Epidermal melanocyte (primary cell): ENCODE measurements at regions not wholly inside any gene's neighbourhood (a gene's known extent, or its start where the extent isn't known, plus 50 kb on each side); places are given as distances from the start of the nearest gene placed in this dataset.

Experiments
- DNase-seq: peaks from one replicate; pipeline ENCODE4 v3.0.0; 2011; ENCODE audit warnings: low spot score; ENCODE audit not compliant: insufficient read length

DNA sequence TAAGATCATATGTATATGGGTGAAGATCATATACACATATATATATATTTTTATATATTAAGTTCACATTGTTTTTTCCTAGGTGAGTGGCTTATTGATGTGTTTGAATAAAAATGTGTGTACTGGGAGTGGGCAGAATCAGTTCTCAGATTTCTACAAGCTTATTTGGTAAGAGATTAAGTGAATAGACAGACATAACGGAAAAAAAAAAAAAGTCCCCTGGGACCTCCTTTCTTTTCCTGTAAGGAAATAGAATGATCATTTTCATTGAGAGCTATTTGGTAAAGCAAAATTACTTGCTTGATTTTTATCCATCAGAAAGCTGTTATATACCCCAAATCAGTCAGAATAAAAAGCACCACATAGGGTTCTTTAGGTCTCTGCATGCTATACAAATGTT, 597.7 kb downstream of the PCDH18 start:
- no peak for DNase-seq

DNA sequence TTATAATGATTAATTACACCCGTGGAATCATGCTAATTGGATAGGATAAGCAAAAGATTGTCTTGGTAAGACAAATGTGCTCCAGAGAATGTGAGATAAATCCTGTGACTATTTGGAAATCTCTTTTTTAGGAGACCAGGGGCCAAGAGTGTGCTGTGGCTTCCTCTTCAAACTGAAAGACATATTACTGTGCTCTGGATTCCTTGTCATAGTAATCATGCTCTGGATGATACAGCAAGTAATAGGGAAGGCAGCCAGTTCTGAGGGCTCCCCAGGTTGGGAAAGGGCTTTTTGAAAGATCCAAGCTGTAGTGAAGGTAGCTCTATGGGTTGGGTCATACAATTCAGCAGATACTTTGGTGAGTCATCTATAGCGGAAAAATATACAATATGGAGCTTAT, 600.5 kb downstream of the PCDH18 start:
- no peak for DNase-seq

DNA sequence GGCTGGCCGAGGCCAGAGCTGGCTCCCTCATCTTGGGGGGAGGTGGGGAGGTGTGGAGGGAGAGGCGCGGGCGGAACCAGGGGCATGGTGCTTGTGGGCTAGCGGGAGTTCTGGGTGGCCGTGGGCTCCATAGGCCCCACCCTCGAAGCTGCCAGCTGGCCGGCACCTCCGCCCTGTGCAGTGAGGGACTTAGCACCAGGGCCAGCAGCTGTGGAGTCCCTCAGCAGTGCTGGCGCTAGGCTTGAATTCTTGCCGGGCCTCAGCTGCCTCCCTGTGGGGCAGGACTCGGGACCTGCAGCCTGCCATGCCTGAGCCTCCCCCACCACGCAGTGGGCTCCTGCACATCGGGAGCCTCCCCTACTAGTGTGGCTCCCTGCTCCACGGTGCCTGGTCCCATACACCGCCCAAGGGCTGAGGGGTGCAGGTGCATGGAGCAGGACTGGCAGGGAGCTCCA, 603.3 kb downstream of the PCDH18 start:
- DNase-seq = no peak

DNA sequence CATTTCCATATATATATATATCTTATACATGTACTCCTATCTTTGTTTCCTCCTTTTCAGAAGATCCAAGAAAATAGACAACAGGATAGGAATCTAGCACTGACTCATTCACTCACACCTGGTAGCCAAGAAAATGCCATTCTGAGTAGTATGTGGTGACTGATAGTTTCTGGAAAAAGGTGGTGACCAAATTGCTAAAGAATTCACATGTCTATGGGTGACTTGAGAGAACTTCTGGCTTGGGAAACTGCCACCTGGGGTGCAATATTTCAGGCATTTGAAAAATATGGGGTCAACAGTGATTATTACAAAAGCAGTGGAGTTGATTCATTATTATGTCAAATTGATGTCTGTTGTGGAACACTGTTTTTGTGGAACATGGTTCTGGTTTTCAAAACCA, 605.1 kb downstream of the PCDH18 start:
- no peak for DNase-seq

DNA sequence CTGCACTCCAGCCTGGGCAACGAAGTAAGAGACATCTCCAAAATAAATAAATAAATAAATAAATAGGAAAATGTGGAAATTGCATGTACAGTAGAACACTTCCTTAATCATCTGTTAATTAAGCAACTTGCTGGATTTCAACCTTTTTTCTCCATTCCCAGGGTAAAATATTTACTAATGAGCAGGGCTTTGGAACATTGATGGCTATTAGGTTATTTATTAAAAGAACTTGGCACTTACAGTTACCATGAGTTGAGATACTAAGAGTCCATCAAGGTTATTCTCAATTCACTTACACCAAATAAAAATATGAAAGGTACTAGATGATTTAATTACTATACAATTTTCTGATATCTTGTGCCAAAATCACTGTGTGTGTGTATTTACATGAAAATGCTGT, 607.1 kb downstream of the PCDH18 start:
- no peak for DNase-seq

DNA sequence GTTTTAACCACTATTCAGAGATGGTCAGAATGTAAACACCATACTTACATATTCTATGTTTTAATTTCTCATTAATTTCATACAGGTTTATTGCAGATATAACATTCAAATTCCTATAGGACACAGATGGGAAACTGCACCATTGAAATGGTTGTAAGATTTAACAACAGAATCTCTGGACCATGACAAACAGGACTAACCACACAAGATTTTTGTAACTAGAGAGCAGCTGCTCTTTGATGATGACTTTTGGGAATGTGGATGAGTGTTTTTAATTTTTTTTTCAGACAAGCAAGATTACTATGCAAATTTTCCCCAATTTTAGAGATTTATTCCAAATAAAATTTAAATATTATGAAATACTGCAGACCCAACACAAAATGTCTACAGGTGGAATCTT, 610.2 kb downstream of the PCDH18 start:
- DNase-seq = no peak

DNA sequence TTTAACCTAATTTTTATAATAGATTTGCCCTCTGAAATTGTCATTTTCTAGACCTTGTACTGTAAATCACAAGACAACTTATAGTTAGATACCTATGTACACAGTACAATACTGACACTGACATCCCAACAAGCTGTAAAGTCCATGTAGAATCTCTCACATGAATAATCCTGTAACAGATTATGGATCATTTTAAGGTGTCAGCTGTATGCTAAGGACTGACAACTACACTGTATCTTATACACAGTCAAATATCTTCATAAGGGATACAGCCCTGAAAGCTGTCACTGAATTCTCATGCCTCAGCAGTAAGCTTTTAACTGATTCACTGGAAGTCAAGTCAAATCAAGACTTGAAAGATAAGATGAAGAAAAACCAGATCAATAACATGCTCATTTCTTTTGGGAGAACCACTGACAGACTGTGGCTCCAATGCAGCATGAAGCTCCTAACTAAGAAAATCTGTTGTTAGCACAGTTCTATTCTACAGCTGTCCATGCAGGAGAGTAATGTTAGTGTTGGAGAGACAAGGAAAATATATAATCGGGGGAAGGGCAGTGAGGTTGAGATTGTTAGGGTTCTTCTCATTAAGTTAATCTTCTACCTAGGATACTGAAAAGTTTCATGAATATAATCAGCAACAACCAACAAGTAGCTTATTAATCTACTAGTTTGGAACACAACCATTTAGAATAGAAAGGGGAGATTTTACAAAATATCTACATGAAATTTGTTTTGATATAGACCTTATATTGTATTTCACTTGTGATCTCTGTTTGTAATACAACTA, 612.0 kb downstream of the PCDH18 start:
- DNase-seq = no peak

DNA sequence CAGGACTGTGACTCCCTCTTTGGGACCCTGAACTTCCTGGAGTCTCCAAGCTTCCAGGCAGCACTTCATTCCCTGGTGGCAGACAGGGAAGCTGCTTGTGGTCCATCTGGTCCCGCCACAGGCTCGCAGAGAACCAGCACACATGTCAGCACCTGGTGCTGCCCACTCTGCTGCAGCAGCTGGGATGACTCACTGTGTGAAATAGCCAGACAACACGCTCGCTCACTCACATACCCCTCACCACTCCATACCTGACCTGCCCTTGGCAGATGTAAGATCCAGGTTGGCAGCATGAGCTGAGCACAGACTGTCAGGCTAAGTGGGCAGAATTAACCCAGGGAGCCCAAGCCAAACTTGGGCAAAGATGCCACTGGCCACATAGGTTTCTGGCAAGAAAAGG, 613.5 kb downstream of the PCDH18 start:
- no peak for DNase-seq

DNA sequence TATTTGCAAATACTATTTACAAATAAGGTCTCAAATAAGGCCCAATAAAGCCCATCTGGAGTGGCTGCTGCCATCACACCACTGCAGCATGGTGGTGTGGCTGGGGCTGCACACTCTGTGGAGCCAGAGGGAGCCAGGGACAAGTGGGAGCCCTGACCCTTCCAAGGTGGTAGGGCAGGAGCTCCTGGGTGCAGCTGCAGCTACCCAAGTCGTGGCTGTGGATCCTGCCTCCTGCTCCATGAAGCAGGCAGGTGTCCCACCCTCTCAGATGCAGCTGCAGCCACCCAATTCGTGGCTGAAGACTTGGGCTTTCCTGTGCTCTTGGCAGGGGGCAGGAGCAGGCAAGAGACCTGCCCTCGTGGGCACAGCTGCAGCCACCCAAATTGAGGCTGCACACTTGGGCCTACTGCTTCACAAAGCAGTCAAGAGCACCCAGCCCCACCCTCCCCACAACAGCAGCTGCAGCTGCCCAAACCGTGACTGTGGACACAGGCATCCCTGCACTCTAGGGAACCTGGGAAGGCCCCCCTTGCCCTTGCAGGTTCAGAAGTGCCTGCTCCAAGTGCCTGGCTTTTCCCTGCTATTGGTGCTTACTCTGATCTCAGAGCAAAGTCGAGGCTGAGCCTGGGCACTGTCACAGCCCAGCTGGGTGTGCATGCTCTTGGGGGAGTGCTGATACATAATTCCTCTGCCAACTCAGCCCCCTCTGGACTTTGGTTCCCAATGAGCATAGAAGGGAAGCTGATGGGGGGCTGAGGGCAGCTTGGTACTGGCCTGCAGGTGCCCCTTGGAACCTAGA, 614.8 kb downstream of the PCDH18 start:
- DNase-seq = no peak

DNA sequence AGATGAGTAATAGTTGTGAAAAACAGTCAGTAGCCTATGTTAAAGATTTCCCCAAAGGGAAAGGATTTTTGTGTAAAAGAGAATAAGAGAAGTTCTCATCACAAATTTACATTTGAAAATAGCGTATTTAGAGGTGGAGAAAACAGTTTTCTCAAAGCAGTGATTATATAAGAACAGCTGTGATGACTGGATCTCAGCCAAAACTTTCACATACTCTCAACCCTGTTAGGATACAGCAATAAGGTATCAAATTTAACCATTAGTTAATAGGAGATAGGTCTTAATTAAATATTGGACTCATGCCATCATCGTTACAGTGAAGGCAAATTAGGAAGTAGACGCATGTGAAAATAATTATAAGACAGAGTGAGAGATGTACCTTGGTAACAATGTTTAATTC, 622.7 kb downstream of the PCDH18 start:
- DNase-seq = no peak

DNA sequence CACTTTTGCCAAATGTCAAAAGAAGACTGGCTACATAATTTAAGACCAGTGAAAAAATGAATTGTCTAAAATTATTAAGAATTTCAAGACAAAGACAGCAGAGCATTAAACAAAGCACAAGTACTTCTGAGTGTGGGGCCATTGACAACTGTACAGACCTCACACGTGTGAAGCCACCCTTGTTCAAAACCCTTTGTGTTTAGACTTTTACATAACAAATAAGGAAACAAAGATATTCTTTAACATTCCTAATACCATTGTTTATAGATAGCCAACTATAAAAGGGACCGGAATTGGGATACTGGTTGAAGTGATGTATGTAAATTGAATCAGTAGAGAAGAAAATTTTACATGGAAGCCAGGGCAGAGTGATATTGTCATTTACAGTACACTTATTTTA, 624.2 kb downstream of the PCDH18 start:
- no peak for DNase-seq

DNA sequence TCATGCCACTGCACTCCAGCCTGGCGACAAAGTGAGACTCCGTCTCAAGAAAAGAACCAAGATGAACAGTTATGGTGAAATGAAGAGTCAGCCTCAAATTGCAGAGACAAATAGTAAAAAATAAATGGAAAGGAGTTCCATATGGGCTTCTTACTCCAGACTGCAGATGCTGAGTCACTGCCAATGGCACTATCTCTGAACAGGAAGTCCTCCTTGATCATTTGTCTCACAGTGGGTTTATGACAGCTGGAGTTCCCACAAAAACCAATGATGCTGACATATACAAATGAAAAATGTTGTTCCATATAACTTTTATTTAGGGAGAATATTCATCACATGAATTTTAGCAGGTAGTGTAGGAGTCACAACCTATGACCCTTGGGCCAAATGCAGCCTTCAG, 631.6 kb downstream of the PCDH18 start:
- DNase-seq = no peak

DNA sequence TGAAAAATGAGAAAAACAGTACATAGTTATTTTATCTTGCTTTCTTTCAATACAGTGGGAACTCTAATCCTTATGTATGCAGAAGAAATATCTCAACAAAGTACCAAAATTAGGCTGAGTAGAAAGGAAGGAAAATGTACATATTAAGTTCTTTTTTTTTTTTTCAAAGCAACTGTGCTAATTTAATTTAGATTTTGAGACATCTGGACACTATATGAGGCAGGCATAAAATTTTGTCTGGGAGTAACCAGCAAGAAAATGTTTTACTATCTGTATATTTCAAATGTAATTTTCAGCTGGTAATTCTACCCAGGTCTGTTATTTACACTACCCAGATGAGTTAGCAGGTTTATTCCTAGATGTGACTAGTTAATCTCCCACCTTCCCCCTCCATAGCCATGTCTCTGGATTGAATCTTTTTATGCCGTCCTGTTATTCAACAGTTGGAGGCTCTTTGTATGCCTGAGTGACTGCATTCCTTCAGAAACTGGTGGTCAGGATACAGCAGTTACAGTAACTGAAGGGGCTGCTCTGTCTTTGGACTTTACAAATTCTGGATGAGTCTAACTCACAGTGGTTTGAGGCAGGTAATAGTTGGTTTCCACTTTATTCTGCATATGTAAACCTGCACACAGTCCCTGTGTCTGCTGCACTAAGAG, 633.6 kb downstream of the PCDH18 start:
- no peak for DNase-seq

DNA sequence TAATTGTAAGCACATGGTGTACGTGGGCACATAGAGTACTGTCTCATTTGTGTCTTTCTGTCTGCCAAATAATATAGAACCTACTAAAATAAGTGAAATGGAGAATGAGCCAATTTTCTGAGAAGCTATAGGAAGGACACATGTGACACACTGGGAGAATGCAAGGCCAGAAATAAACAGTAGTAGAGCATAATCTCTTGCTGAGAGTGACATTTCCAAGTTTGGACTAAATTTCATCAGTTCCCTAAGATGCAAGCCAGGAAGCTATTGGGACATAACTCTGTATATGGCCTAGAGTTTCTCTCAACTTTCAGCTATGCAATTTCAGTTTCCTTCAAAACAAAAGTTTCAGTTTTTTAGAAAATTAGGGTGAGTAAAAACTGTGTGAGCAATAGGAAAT, 638.7 kb downstream of the PCDH18 start:
- DNase-seq = no peak

DNA sequence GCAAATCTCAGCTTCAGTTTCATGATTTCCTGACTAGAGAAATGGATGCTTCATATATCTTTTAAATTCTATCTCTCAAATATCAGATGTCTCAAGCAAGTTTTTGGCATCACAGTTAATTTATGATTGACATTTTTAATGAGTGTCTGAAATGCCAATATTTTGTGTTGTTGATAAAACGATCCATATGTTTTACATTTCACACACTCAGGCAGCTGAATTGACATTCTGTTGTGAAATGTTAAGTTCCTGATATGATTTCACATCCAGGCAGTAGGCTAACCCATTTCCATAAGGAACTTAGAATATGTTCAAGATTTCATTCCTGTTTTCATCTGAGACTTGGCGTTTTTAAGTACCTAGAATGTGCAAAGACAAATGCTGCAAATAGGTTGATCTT, 650.6 kb downstream of the PCDH18 start:
- no peak for DNase-seq

DNA sequence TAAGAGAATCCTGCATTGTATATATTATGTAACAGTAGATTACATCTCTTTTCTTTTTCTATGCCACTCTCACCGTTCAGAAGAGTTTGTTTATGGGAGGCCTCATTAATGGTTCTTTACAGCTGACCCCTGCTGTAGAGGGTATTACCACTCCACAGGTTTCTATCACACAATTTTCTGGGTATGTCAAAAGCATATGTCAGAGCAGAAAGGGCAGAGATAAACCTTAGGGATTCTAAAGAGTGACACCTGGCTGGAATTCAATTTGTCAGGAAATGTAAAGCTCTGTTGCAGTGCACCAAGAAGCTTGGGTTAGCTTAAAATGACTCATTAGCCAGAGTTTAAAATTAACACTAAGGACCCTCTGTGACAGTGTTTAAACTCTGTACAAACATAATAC, 658.7 kb downstream of the PCDH18 start:
- no peak for DNase-seq

DNA sequence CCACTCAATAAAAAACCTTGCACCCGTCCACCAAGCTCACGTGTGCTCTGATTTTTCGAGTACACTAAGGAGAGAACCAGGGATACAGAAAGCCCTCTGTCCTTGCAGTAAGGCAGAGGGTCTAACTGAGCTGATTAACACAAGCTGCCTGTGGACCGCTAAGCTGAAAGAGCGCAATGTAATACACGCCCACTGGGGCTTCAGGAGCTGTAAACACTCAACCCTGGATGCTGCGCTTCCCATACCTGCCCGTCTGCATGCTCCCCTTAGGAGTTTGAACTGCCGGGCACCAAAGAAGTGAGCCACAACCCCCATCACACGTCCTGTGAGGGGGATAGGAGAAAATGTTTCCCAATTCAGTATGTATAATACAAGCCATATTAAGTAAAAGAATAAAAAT, 664.8 kb downstream of the PCDH18 start:
- DNase-seq = no peak

DNA sequence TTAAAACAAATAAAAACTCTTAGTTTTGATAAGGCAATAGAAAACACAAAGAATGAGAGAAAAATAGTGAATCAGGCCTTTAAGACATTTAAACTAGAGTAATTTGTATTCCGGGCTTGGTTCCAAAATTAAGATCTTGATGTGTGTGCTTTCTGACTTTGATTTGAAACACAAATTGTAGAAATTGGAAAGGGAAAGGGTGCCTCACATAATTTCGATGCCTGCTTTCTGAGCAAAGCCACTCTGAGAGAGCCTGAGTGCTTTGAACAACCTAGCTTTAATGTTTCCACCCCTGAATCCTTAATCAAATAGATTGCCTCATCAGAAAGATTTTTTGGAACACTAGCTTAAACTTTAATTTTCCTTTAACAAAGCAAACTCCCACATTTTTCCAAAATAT, 666.8 kb downstream of the PCDH18 start:
- no peak for DNase-seq

DNA sequence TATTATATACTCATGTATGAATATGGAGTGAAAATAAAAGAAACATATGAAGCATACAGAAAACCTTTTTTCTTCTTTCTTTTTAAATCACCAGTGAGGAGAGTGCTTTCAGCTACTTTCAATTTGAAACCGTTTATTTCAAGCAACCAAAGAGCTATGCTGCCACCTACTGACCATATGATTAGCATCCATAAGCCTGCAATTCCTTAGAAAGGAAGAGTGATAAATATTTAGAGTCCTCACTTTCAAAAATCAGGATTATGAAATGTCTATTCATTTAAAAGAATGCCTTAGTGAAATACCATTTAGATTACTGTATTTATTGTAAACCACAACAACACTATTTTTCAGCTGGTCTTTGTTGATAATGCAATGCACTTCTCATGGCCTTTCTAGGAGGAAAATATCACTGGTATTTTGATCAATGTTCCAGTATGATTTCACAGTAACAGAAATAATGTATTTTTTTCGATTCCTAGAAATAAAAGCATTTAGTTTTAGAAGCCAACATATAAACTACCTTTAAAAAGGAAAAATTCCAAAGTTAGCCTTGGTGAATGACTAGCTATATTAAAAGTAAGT, 667.6 kb downstream of the PCDH18 start:
- no peak for DNase-seq

DNA sequence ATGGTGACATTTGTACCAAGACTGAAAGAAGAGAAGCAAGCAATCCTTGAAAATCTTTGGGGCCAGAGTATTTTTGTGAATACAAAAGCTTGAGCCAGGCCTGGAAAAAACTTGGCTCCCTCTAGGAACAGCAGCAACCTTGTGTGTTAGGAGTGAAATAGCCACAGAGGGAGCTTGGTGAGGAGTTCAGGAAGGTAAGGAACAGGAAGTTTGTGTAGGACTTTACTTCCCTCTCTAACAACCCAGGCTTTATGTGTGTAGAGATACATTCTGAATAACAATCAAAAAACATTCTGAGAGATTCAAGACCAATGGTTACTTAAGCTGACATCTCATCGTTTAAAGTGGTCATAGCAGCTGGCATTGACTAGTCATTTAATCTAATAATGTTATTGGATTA, 668.5 kb downstream of the PCDH18 start:
- DNase-seq = no peak

DNA sequence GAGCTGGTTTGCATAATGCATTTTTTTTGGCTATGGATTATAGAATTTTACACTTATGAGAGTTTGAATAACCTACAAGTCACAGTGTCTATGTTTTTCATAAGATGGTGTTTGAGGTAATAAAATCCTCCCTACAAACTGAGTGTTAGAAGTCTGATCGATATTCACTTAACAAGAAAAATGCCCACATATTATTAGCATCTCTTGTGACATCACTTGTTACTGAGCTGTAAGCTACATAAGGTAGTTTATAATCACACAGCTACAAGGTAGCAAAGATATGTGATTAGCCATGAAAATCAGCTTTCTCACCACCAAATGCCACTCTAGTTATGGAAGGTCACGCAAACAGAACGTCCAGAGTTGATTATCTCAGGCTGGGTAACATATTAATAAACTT, 669.6 kb downstream of the PCDH18 start:
- no peak for DNase-seq

DNA sequence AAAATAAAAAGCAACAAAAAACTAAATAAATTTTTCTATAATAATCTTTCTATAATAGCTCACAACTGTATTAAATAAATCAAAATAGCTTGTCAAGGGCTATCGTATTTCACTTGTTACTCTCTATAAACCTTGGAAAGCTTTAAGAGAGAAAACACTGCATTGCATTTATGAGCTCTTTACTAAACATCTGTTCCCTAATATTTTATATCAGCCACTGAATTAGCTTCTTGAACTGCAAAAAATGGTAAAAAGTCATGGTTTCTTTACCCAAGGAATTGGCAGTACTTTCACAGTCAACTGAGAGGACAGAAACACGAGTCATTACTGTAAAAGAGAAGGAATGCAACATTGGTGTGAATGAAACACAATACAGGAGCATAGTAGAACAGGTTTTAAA, 671.2 kb downstream of the PCDH18 start:
- DNase-seq = no peak
